Neural cell (in vitro differentiated cells): ENCODE measurements at regions not wholly inside any gene's neighbourhood (a gene's known extent, or its start where the extent isn't known, plus 50 kb on each side); places are given as distances from the start of the nearest gene placed in this dataset.

Experiments
- H2AFZ ChIP-seq: fragments of 200-600, 300-800 bp; sonication (generic), shearing (Covaris generic); 2 replicates; pipeline ENCODE4 v1.6.0; 2014; ENCODE audit warnings: low read depth, mild to moderate bottlenecking, antibody characterized with exemption, low read length, moderate library complexity
- H3F3A ChIP-seq: fragments of 200-600 bp; shearing (Covaris generic); 2 replicates; pipeline ENCODE4 v1.6.1; 2016; ENCODE audit warnings: mild to moderate bottlenecking, moderate library complexity, mixed read lengths, antibody characterized with exemption, low read length; ENCODE audit not compliant: insufficient read depth, poor library complexity, severe bottlenecking
- H3K27ac ChIP-seq: fragments of 200-600, 300-800 bp; sonication (generic), shearing (Covaris generic); 2 replicates; pipeline ENCODE4 v1.5.1; 2014; ENCODE audit warnings: mild to moderate bottlenecking, low read length, moderate library complexity
- H3K27me3 ChIP-seq: fragments of 300-800, 200-600 bp; sonication (generic), shearing (Covaris generic); 2 replicates; pipeline ENCODE4 v1.6.0; 2014; ENCODE audit warnings: mild to moderate bottlenecking, low read depth, low read length, moderate library complexity; ENCODE audit not compliant: insufficient read depth
- H3K36me3 ChIP-seq: fragments of 300-800, 200-600 bp; sonication (generic), shearing (Covaris generic); 2 replicates; pipeline ENCODE4 v1.5.1; 2014; ENCODE audit warnings: mild to moderate bottlenecking, antibody characterized with exemption, low read length, moderate library complexity; ENCODE audit not compliant: insufficient read depth
- H3K4me2 ChIP-seq: fragments of 300-800, 200-600 bp; sonication (generic), shearing (Covaris generic); 2 replicates; pipeline ENCODE4 v1.6.0; 2014; ENCODE audit warnings: mild to moderate bottlenecking, low read length
- H3K4me3 ChIP-seq: fragments of 300-800, 200-600 bp; sonication (generic), shearing (Covaris generic); 2 replicates; pipeline ENCODE4 v1.5.1; 2014; ENCODE audit warnings: mild to moderate bottlenecking, low read length, moderate library complexity
- H3K79me2 ChIP-seq: fragments of 200-600 bp; shearing (Covaris generic); replicated peaks from 2 replicates; pipeline ENCODE4 v1.6.0; 2014; ENCODE audit warnings: mild to moderate bottlenecking, low read length, moderate library complexity; ENCODE audit not compliant: insufficient read depth
- H3K9ac ChIP-seq: fragments of 300-800, 200-600 bp; sonication (generic), shearing (Covaris generic); 2 replicates; pipeline ENCODE4 v1.6.1; 2016; ENCODE audit warnings: mild to moderate bottlenecking, low read length, mixed read lengths
- H3K9me2 ChIP-seq: fragments of 200-600 bp; shearing (Covaris generic); 2 replicates; pipeline ENCODE4 v1.6.1; 2016; ENCODE audit warnings: mild to moderate bottlenecking, low read length, mixed read lengths; ENCODE audit not compliant: insufficient read depth
- H3K9me3 ChIP-seq: fragments of 200-600, 300-800 bp; sonication (generic), shearing (Covaris generic); 2 replicates; pipeline ENCODE4 v1.6.1; 2016; ENCODE audit warnings: mild to moderate bottlenecking, mixed run types, low read length, moderate library complexity, mixed read lengths
- H4K20me1 ChIP-seq: fragments of 200-600 bp; shearing (Covaris generic); 2 replicates; pipeline ENCODE4 v1.6.1; 2016; ENCODE audit warnings: mild to moderate bottlenecking, mixed run types; ENCODE audit not compliant: insufficient read depth
- EP300 ChIP-seq: fragments of 450-650 bp; conservative IDR thresholded peaks from 2 replicates; pipeline ENCODE4 v1.6.1; 2014; ENCODE audit warnings: antibody characterized with exemption, mild to moderate bottlenecking, moderate library complexity; ENCODE audit not compliant: poor library complexity, severe bottlenecking
- EZH2 ChIP-seq: fragments of 200-600, 300-800 bp; shearing (Covaris generic), sonication (generic); IDR thresholded peaks from 2 replicates; pipeline ENCODE4 v1.6.1; 2014; ENCODE audit warnings: antibody characterized with exemption, low read length, borderline replicate concordance, mild to moderate bottlenecking; ENCODE audit not compliant: insufficient read depth, poor library complexity, severe bottlenecking
- MXI1 ChIP-seq: fragments of 450-650 bp; conservative IDR thresholded peaks from 2 replicates; pipeline ENCODE4 v1.6.1; 2014; ENCODE audit warnings: antibody characterized with exemption, mild to moderate bottlenecking; ENCODE audit not compliant: poor library complexity, severe bottlenecking
- POLR2AphosphoS5 ChIP-seq: IDR thresholded peaks from 2 replicates; pipeline ENCODE4 v1.6.1; 2012
- RAD21 ChIP-seq: fragments of 450-650 bp; conservative IDR thresholded peaks from 2 replicates; pipeline ENCODE4 v1.6.1; 2014; ENCODE audit warnings: antibody characterized with exemption, mild to moderate bottlenecking, moderate library complexity
- SMC3 ChIP-seq: fragments of 450-650 bp; conservative IDR thresholded peaks from 2 replicates; pipeline ENCODE4 v1.6.1; 2014; ENCODE audit warnings: antibody characterized with exemption, mild to moderate bottlenecking, moderate library complexity; ENCODE audit not compliant: poor library complexity
- TAF1 ChIP-seq: IDR thresholded peaks from 2 replicates; pipeline ENCODE4 v1.6.1; 2012; ENCODE audit warnings: low read depth
- TF ChIP-seq, protein P1 (sequence below): IDR thresholded peaks from 2 replicates; pipeline ENCODE4 v1.6.1; 2012; ENCODE audit warnings: borderline replicate concordance
- TF ChIP-seq, protein P2 (sequence below): fragments of 450-650 bp; IDR thresholded peaks from 2 replicates; pipeline ENCODE4 v1.5.1; 2014; ENCODE audit warnings: antibody characterized with exemption, mild to moderate bottlenecking, moderate library complexity; ENCODE audit not compliant: poor library complexity, severe bottlenecking

DNA sequence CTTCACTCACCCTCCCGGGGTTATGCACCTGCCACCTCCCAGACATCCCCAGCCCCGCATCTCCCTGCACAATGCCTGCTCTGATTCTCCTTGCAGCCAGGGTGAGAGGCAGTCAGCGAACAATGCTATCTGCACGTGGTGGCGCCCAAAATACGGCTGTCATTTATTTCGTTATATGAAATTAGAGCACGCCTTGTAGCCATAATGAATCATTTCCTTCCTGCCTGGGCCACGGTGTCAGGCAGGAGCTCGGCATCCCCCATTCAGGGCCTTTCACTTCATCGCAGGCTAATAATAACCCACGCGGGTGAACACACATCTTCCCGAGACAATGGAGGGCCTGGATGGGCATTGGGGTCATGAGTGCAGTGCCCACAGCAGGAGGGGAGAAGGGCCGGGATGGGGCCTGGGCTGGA is 143.8 kb upstream of the ZNF507 start:
- H3K27ac ChIP-seq, result no peak overlapping the region
- TF ChIP-seq TAF1 (no peak), EP300 (no peak), POLR2AphosphoS5 (no peak), RAD21 (no peak), EZH2 (no peak), SMC3 (no peak), MXI1 (no peak)
- TF ChIP-seq, protein P1, sequence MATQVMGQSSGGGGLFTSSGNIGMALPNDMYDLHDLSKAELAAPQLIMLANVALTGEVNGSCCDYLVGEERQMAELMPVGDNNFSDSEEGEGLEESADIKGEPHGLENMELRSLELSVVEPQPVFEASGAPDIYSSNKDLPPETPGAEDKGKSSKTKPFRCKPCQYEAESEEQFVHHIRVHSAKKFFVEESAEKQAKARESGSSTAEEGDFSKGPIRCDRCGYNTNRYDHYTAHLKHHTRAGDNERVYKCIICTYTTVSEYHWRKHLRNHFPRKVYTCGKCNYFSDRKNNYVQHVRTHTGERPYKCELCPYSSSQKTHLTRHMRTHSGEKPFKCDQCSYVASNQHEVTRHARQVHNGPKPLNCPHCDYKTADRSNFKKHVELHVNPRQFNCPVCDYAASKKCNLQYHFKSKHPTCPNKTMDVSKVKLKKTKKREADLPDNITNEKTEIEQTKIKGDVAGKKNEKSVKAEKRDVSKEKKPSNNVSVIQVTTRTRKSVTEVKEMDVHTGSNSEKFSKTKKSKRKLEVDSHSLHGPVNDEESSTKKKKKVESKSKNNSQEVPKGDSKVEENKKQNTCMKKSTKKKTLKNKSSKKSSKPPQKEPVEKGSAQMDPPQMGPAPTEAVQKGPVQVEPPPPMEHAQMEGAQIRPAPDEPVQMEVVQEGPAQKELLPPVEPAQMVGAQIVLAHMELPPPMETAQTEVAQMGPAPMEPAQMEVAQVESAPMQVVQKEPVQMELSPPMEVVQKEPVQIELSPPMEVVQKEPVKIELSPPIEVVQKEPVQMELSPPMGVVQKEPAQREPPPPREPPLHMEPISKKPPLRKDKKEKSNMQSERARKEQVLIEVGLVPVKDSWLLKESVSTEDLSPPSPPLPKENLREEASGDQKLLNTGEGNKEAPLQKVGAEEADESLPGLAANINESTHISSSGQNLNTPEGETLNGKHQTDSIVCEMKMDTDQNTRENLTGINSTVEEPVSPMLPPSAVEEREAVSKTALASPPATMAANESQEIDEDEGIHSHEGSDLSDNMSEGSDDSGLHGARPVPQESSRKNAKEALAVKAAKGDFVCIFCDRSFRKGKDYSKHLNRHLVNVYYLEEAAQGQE, result no peak
- TF ChIP-seq, protein P2, sequence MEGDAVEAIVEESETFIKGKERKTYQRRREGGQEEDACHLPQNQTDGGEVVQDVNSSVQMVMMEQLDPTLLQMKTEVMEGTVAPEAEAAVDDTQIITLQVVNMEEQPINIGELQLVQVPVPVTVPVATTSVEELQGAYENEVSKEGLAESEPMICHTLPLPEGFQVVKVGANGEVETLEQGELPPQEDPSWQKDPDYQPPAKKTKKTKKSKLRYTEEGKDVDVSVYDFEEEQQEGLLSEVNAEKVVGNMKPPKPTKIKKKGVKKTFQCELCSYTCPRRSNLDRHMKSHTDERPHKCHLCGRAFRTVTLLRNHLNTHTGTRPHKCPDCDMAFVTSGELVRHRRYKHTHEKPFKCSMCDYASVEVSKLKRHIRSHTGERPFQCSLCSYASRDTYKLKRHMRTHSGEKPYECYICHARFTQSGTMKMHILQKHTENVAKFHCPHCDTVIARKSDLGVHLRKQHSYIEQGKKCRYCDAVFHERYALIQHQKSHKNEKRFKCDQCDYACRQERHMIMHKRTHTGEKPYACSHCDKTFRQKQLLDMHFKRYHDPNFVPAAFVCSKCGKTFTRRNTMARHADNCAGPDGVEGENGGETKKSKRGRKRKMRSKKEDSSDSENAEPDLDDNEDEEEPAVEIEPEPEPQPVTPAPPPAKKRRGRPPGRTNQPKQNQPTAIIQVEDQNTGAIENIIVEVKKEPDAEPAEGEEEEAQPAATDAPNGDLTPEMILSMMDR, result no peak
- H3K9me2 ChIP-seq, result no peaks in the 10 kb centered on the region

DNA sequence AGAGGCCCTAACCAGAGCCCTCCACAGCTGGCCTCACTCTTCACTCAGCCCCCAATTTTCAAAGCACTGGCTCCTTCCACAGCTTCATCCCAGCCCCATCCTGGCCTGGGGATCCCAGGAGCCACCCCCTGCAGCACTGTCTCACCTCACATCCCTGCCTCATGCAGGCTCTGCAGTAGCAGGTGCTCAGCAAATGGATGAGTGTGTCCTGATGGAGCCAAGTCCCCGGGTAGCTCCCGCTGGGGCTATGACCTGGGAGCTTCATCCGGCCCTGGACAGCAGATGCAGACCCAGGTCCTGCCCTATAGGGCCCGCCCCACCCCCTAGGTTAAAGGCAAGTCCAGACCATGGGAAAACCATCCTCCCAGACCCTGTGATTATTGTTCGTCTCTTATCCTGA is 143.2 kb upstream of the ZNF507 start:
- TF ChIP-seq POLR2AphosphoS5 (no peak), RAD21 (no peak), MXI1 (no peak), SMC3 (no peak), TAF1 (no peak), EZH2 (no peak), EP300 (no peak)
- TF ChIP-seq, protein P2, result no peak
- TF ChIP-seq, protein P1, result no peak
- H3K4me3 ChIP-seq, result no peak overlapping the region
- H3K36me3 ChIP-seq, result no peaks in the 10 kb centered on the region
- no peak overlapping the region for H3K4me2 ChIP-seq
- no peak overlapping the region for H3K27ac ChIP-seq
- no peaks in the 10 kb centered on the region for H4K20me1 ChIP-seq
- H3K9me3 ChIP-seq, result no peaks in the 10 kb centered on the region
- H3K9ac ChIP-seq, result no peak overlapping the region
- no peaks in the 10 kb centered on the region for H3K79me2 ChIP-seq
- H3F3A ChIP-seq, result no peaks in the 10 kb centered on the region
- no peaks in the 10 kb centered on the region for H3K9me2 ChIP-seq
- H3K27me3 ChIP-seq, result no peaks in the 10 kb centered on the region
- no peak overlapping the region for H2AFZ ChIP-seq

More for the DNA sequence above, 143.8 kb upstream of the ZNF507 start:
- Histone ChIP-seq H3K4me3 (no peak overlapping the region), H3K79me2 (no peaks in the 10 kb centered on the region), H3F3A (no peaks in the 10 kb centered on the region), H3K9ac (no peak overlapping the region), H3K9me3 (no peaks in the 10 kb centered on the region), H2AFZ (no peak overlapping the region), H3K36me3 (no peaks in the 10 kb centered on the region), H3K4me2 (no peak overlapping the region), H4K20me1 (no peaks in the 10 kb centered on the region), H3K27me3 (no peaks in the 10 kb centered on the region)
